HEK293T (cell line): ENCODE measurements at regions not wholly inside any gene's neighbourhood (a gene's known extent, or its start where the extent isn't known, plus 50 kb on each side); places are given as distances from the start of the nearest gene placed in this dataset.

ENCODE experiments used
- BHLHE40 ChIP-seq: fragments of 450-650 bp; IDR thresholded peaks from 2 replicates; pipeline ENCODE4 v1.6.1; 2016; ENCODE audit warnings: mild to moderate bottlenecking, moderate library complexity, borderline replicate concordance
- FOXA1 ChIP-seq: fragments of 450-650 bp; IDR thresholded peaks from 2 replicates; pipeline ENCODE4 v1.6.1; 2016; ENCODE audit warnings: mild to moderate bottlenecking
- L3MBTL2 ChIP-seq: fragments of 450-650 bp; conservative IDR thresholded peaks from 2 replicates; pipeline ENCODE4 v1.6.1; 2016; ENCODE audit warnings: mild to moderate bottlenecking
- NFRKB ChIP-seq: fragments of 450-650 bp; IDR thresholded peaks from 2 replicates; pipeline ENCODE4 v1.6.1; 2016; ENCODE audit warnings: mild to moderate bottlenecking, moderate library complexity
- SP1 ChIP-seq: fragments of 450-650 bp; IDR thresholded peaks from 2 replicates; pipeline ENCODE4 v1.6.1; 2017
- TARDBP ChIP-seq: fragments of 450-650 bp; IDR thresholded peaks from 2 replicates; pipeline ENCODE4 v1.6.1; 2016
- ZNF384 ChIP-seq: fragments of 450-650 bp; IDR thresholded peaks from 2 replicates; pipeline ENCODE4 v1.6.1; 2016

DNA sequence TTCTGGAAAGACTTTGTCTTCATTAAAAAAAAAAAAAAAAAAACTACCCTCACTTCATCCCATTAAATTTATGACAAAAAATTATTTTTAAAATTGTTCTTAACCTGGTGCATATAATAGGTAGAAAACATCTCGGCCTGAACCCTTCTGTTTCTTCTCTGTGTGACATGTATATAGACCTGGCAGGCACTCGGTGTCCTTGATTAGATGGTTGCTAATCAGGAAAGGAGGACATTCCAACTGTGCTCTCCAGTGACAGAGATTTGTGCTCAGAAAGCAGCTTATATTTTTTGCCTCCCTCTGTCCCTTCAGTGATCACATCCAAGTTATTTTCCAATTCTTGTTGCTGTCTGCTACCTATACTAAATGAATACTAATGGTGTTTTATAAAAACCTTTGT, 355.6 kb downstream of the CBLL2 start:
- no peak for TF ChIP-seq SP1
- TF ChIP-seq ZNF384: no peak
- TF ChIP-seq NFRKB: no peak
- no peak for TF ChIP-seq BHLHE40
- no peak for TF ChIP-seq L3MBTL2
- TF ChIP-seq TARDBP: no peak
- no peak for TF ChIP-seq FOXA1
